ENCODE measurements at regions not wholly inside any gene's neighbourhood (a gene's known extent, or its start where the extent isn't known, plus 50 kb on each side); places are given as distances from the start of the nearest gene placed in this dataset.

DNA sequence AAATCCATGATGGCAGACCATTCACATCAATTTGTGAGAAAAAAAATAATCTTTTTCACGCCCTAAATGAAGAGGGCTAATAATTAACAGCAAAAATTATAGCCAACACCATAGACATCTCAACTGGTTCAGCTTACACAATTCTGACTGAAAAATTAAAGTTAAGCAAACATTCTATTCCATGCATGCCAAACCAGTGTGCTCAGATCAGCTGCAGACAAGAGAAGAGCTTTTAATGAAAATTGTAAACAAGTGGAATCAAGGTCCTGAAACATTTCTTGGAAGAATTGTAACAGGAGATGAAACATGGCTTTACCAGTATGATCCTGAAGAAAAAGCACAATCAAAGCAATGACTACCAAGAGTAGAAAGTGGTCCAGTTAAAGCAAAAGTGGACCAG lies 710.4 kb downstream of the EPHA7 start:
- intact Hi-C loops (cut with micrococcal nuclease; ENCODE audit: unreplicated experiment): no loop called here
- Histone ChIP-seq H3K27me3 (replicated peaks in 1 of 2; ENCODE audit: control insufficient read depth in 2 of 2, insufficient read depth in 2 of 2, low read length in 1 of 2) (no peaks in the 10 kb centered on the region), H3K4me2 (ENCODE audit: control insufficient read depth, insufficient read depth) (no peak overlapping the region), H3K4me3 (no peak overlapping the region), H3K9ac (ENCODE audit: control insufficient read depth, insufficient read depth, low read length) (no peak overlapping the region), H4K20me1 (ENCODE audit: control insufficient read depth, insufficient read depth) (no peaks in the 10 kb centered on the region), H3K79me2 (ENCODE audit: control insufficient read depth, insufficient read depth, low read length) (no peaks in the 10 kb centered on the region), H2AFZ (ENCODE audit: control insufficient read depth, low read depth, low read length) (no peak overlapping the region), H3K9me3 (replicated peaks; ENCODE audit: control insufficient read depth, insufficient read depth, low read length) (no peaks in the 10 kb centered on the region), H3K27ac (ENCODE audit: control insufficient read depth, insufficient read depth) (no peak overlapping the region), H3K4me1 (ENCODE audit: control insufficient read depth, insufficient read depth, low read length) (no peaks in the 10 kb centered on the region), H3K36me3 (ENCODE audit: control insufficient read depth in 2 of 2, insufficient read depth in 2 of 2, low read length in 1 of 2) (no peaks in the 10 kb centered on the region)
- DNase-seq (ENCODE audit: low read depth, low spot score) (no peak), FAIRE-seq (no peak), ATAC-seq (no peak)
- in situ Hi-C loops (cut with MboI): no loop called here
- no peak for TF ChIP-seq NR2C1 (IDR thresholded peaks at IDR 0.05)
- TF ChIP-seq EP300 (IDR thresholded peaks at IDR 0.05; ENCODE audit: borderline replicate concordance in 1 of 2, control insufficient read depth in 1 of 2, low read depth in 2 of 2, low read length in 2 of 2): no peak
- WGBS (ENCODE audit: insufficient coverage, insufficient replicate concordance, low lambda C conversion rate, missing lambda C conversion rate): 0% methylated on average over 1 of the region's 1 CpG
- no TSS peak for BruUV-seq (replicated peaks)
- ChIA-PET SMC1A (ENCODE audit: uncharacterized antibody, unreplicated experiment) (no interaction called here), CTCF (no interaction called here), POLR2A (no interaction called here), RAD21 (ENCODE audit: unreplicated experiment) (no interaction called here)

DNA sequence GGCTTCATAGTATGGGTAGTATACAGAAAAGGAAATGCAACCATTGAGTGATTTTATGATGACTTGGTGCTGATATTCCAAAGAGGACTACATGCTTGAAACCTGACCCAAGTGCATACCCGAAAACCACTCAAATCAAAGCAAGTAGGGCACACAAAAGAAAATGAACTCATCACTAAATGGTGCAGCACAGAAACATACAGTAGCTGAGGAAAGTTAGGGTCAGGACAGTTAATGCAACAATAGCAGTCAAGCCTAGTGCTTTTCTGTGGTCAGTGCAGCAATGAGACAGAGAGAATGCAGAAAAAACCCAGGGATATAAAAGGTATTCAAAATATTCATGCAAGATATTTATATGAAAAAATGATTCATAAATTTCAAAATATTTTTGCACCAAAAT lies 711.1 kb downstream of the EPHA7 start:
- H3K36me3 ChIP-seq (ENCODE audit: control insufficient read depth in 2 of 2, insufficient read depth in 2 of 2, low read length in 1 of 2): no peaks in the 10 kb centered on the region
- ChIA-PET CTCF (no interaction called here), RAD21 (ENCODE audit: unreplicated experiment) (no interaction called here), SMC1A (ENCODE audit: uncharacterized antibody, unreplicated experiment) (no interaction called here), POLR2A (no interaction called here)
- no peaks in the 10 kb centered on the region for H3K79me2 ChIP-seq (ENCODE audit: control insufficient read depth, insufficient read depth, low read length)
- 11% methylated on average over 1 of the region's 1 CpG for WGBS (ENCODE audit: insufficient coverage, insufficient replicate concordance, low lambda C conversion rate, missing lambda C conversion rate)
- no peaks in the 10 kb centered on the region for H4K20me1 ChIP-seq (ENCODE audit: control insufficient read depth, insufficient read depth)
- in situ Hi-C loops (cut with MboI): no loop called here
- no peaks in the 10 kb centered on the region for H3K9me3 ChIP-seq (replicated peaks; ENCODE audit: control insufficient read depth, insufficient read depth, low read length)
- H3K4me3 ChIP-seq: no peak overlapping the region
- H3K27ac ChIP-seq (ENCODE audit: control insufficient read depth, insufficient read depth): no peak overlapping the region
- no peak for ATAC-seq
- H3K27me3 ChIP-seq (replicated peaks in 1 of 2; ENCODE audit: control insufficient read depth in 2 of 2, insufficient read depth in 2 of 2, low read length in 1 of 2): no peaks in the 10 kb centered on the region
- no TSS peak for BruUV-seq (replicated peaks)
- intact Hi-C loops (cut with micrococcal nuclease; ENCODE audit: unreplicated experiment): no loop called here
- H3K4me2 ChIP-seq (ENCODE audit: control insufficient read depth, insufficient read depth): no peak overlapping the region
- H3K4me1 ChIP-seq (ENCODE audit: control insufficient read depth, insufficient read depth, low read length): no peaks in the 10 kb centered on the region
- no peak for DNase-seq (ENCODE audit: low read depth, low spot score)
- H3K9ac ChIP-seq (ENCODE audit: control insufficient read depth, insufficient read depth, low read length): no peak overlapping the region
- no peak overlapping the region for H2AFZ ChIP-seq (ENCODE audit: control insufficient read depth, low read depth, low read length)
- no peak for FAIRE-seq
- no peak for TF ChIP-seq MEF2B (IDR thresholded peaks at IDR 0.05; ENCODE audit: partially characterized antibody, poor library complexity, severe bottlenecking)
- TF ChIP-seq, protein P1, sequence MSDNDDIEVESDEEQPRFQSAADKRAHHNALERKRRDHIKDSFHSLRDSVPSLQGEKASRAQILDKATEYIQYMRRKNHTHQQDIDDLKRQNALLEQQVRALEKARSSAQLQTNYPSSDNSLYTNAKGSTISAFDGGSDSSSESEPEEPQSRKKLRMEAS (IDR thresholded peaks at IDR 0.05; ENCODE audit: low read depth, low read length): no peak
- TF ChIP-seq ZNF207 (IDR thresholded peaks at IDR 0.05; ENCODE audit: borderline replicate concordance): no peak
- TF ChIP-seq, protein P2, sequence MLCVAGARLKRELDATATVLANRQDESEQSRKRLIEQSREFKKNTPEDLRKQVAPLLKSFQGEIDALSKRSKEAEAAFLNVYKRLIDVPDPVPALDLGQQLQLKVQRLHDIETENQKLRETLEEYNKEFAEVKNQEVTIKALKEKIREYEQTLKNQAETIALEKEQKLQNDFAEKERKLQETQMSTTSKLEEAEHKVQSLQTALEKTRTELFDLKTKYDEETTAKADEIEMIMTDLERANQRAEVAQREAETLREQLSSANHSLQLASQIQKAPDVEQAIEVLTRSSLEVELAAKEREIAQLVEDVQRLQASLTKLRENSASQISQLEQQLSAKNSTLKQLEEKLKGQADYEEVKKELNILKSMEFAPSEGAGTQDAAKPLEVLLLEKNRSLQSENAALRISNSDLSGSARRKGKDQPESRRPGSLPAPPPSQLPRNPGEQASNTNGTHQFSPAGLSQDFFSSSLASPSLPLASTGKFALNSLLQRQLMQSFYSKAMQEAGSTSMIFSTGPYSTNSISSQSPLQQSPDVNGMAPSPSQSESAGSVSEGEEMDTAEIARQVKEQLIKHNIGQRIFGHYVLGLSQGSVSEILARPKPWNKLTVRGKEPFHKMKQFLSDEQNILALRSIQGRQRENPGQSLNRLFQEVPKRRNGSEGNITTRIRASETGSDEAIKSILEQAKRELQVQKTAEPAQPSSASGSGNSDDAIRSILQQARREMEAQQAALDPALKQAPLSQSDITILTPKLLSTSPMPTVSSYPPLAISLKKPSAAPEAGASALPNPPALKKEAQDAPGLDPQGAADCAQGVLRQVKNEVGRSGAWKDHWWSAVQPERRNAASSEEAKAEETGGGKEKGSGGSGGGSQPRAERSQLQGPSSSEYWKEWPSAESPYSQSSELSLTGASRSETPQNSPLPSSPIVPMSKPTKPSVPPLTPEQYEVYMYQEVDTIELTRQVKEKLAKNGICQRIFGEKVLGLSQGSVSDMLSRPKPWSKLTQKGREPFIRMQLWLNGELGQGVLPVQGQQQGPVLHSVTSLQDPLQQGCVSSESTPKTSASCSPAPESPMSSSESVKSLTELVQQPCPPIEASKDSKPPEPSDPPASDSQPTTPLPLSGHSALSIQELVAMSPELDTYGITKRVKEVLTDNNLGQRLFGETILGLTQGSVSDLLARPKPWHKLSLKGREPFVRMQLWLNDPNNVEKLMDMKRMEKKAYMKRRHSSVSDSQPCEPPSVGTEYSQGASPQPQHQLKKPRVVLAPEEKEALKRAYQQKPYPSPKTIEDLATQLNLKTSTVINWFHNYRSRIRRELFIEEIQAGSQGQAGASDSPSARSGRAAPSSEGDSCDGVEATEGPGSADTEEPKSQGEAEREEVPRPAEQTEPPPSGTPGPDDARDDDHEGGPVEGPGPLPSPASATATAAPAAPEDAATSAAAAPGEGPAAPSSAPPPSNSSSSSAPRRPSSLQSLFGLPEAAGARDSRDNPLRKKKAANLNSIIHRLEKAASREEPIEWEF (IDR thresholded peaks at IDR 0.05; ENCODE audit: insufficient replicate concordance, low read depth, low read length): no peak
- TF ChIP-seq SMAD5 (IDR thresholded peaks at IDR 0.05; ENCODE audit: low read depth): no peak
- no peak for TF ChIP-seq ASH2L (IDR thresholded peaks at IDR 0.05; ENCODE audit: borderline replicate concordance, low read depth)
- TF ChIP-seq TARDBP (IDR thresholded peaks at IDR 0.05; ENCODE audit: borderline replicate concordance): no peak
- no peak for TF ChIP-seq SUPT20H (IDR thresholded peaks at IDR 0.05; ENCODE audit: borderline replicate concordance, control insufficient read depth, low read depth, low read length)
- no peak for TF ChIP-seq NRF1 (conservative IDR thresholded peaks at IDR 0.05; ENCODE audit: low read depth, low read length)
- TF ChIP-seq WRNIP1 (IDR thresholded peaks at IDR 0.05; ENCODE audit: borderline replicate concordance, low read depth, low read length): no peak

Data from GM12878 (cell line).